T-helper 2 cell treated with Interferon-gamma antibody and Interleukin-4, amounts not matched to agents 100 ng/mL and 5 ng/mL, for 36 hours (primary cell): ENCODE measurements at regions not wholly inside any gene's neighbourhood (a gene's known extent, or its start where the extent isn't known, plus 50 kb on each side); places are given as distances from the start of the nearest gene placed in this dataset.
"Not testable (repeated sequence)": the region's sequence is repeated elsewhere in the genome, so short reads cannot be mapped to it uniquely, and the experiment has no call there.

ENCODE experiments used
- intact Hi-C: fragments of 100-400 bp; cut with micrococcal nuclease; formaldehyde crosslinking; loops from one replicate; pipeline ENCODE4 v1.15.1; 2023

GRCh38 chr6:159642995-159643394 lies 50.0 kb downstream of the SOD2 start:
- intact Hi-C loops = no loop called here

- intact Hi-C loops = no loop called here
Observed at GRCh38 chr6:159642481-159642880, 50.6 kb downstream of the SOD2 start.

- intact Hi-C loops = no loop called here
Observed at GRCh38 chr6:159640722-159641482, 52.1 kb downstream of the SOD2 start.

GRCh38 chr6:159640322-159640721 lies 52.7 kb downstream of the SOD2 start:
- intact Hi-C loops = no loop called here

- intact Hi-C loops = no loop called here
Observed at GRCh38 chr6:159639721-159640120, 53.3 kb downstream of the SOD2 start.

- intact Hi-C loops = no loop called here
Observed at GRCh38 chr6:159633196-159633595, 59.8 kb downstream of the SOD2 start.

GRCh38 chr6:159631886-159632285 lies 61.2 kb downstream of the SOD2 start:
- intact Hi-C loops = no loop called here

- intact Hi-C loops = no loop called here
Observed at GRCh38 chr6:159627939-159628338, 65.1 kb downstream of the SOD2 start.

- intact Hi-C loops = not testable (repeated sequence)
Observed at GRCh38 chr6:159626506-159626905, 66.5 kb downstream of the SOD2 start.

GRCh38 chr6:159623156-159623555 lies 69.9 kb downstream of the SOD2 start:
- intact Hi-C loops = no loop called here

- intact Hi-C loops = no loop called here
Observed at GRCh38 chr6:159620947-159621346, 72.1 kb downstream of the SOD2 start.

GRCh38 chr6:159617444-159617843 lies 75.6 kb downstream of the SOD2 start:
- intact Hi-C loops = no loop called here

GRCh38 chr6:159616456-159616855 lies 76.6 kb downstream of the SOD2 start:
- intact Hi-C loops = no loop called here

GRCh38 chr6:159615918-159616317 lies 77.1 kb downstream of the SOD2 start:
- intact Hi-C loops = no loop called here

- intact Hi-C loops = no loop called here
Observed at GRCh38 chr6:159610881-159611280, 82.2 kb downstream of the SOD2 start.

GRCh38 chr6:159609652-159610178 lies 83.3 kb downstream of the SOD2 start:
- intact Hi-C loops = no loop called here

- intact Hi-C loops = no loop called here
Observed at GRCh38 chr6:159608961-159609651, 83.9 kb downstream of the SOD2 start.

- intact Hi-C loops = no loop called here
Observed at GRCh38 chr6:159606786-159607185, 86.3 kb downstream of the SOD2 start.

GRCh38 chr6:159604443-159604956 lies 88.5 kb downstream of the SOD2 start:
- intact Hi-C loops = no loop called here

GRCh38 chr6:159602431-159603041 lies 90.5 kb downstream of the SOD2 start:
- intact Hi-C loops = no loop called here

GRCh38 chr6:159601211-159601610 lies 91.8 kb downstream of the SOD2 start:
- intact Hi-C loops = no loop called here

- intact Hi-C loops = no loop called here
Observed at GRCh38 chr6:159595173-159595572, 97.9 kb downstream of the SOD2 start.
